ENCODE measurements at regions not wholly inside any gene's neighbourhood (a gene's known extent, or its start where the extent isn't known, plus 50 kb on each side); places are given as distances from the start of the nearest gene placed in this dataset.

GRCh38 chr4:60365176-60365575 is 835.0 kb upstream of the ADGRL3 start:
- H3K36me3 ChIP-seq (ENCODE audit: low read depth, missing control alignments) = no peaks in the 10 kb centered on the region
- intact Hi-C loops (cut with DNase I; ENCODE audit: low total_unique reads) = no loop called here
- H3K27me3 ChIP-seq = no peaks in the 10 kb centered on the region
- no peak overlapping the region for H3K27ac ChIP-seq
- H3K4me3 ChIP-seq = no peak overlapping the region
- no peaks in the 10 kb centered on the region for H3K9me3 ChIP-seq
- no peak for TF ChIP-seq POLR2A (IDR thresholded peaks at IDR 0.05)
- TF ChIP-seq CTCF (IDR thresholded peaks at IDR 0.05) = no peak
- no peak for DNase-seq
- no peaks in the 10 kb centered on the region for H3K4me1 ChIP-seq
- 66 to 73% methylated on average over 3 of the region's 3 CpGs for WGBS, 2 donors

- no peaks in the 10 kb centered on the region for H3K4me1 ChIP-seq
- intact Hi-C loops (cut with DNase I; ENCODE audit: low total_unique reads) = no loop called here
- no peak for DNase-seq
- no peak overlapping the region for H3K27ac ChIP-seq
- no peak for TF ChIP-seq POLR2A (IDR thresholded peaks at IDR 0.05)
- no peak for TF ChIP-seq CTCF (IDR thresholded peaks at IDR 0.05)
- H3K27me3 ChIP-seq = no peaks in the 10 kb centered on the region
- H3K9me3 ChIP-seq = no peaks in the 10 kb centered on the region
- 76 to 85% methylated on average over 2 of the region's 2 CpGs for WGBS, 2 donors
- no peak overlapping the region for H3K4me3 ChIP-seq
- H3K36me3 ChIP-seq (ENCODE audit: low read depth, missing control alignments) = no peaks in the 10 kb centered on the region
Measured at GRCh38 chr4:60366661-60367060, 833.5 kb upstream of the ADGRL3 start.

GRCh38 chr4:60368986-60369385 is 831.1 kb upstream of the ADGRL3 start:
- H3K36me3 ChIP-seq (ENCODE audit: low read depth, missing control alignments) = no peaks in the 10 kb centered on the region
- 90 to 95% methylated on average over 1 of the region's 1 CpG for WGBS, 2 donors
- no peak for TF ChIP-seq CTCF (IDR thresholded peaks at IDR 0.05)
- no peak for TF ChIP-seq POLR2A (IDR thresholded peaks at IDR 0.05)
- no peaks in the 10 kb centered on the region for H3K27me3 ChIP-seq
- no peak for DNase-seq
- no peak overlapping the region for H3K27ac ChIP-seq
- H3K9me3 ChIP-seq = no peaks in the 10 kb centered on the region
- H3K4me1 ChIP-seq = no peaks in the 10 kb centered on the region
- no peak overlapping the region for H3K4me3 ChIP-seq
- intact Hi-C loops (cut with DNase I; ENCODE audit: low total_unique reads) = no loop called here

- no peak for TF ChIP-seq CTCF (IDR thresholded peaks at IDR 0.05)
- no peak for TF ChIP-seq POLR2A (IDR thresholded peaks at IDR 0.05)
Measured at GRCh38 chr4:60378010-60378409, 822.1 kb upstream of the ADGRL3 start.

GRCh38 chr4:60384516-60384915 is 815.6 kb upstream of the ADGRL3 start:
- WGBS, 2 donors = 65 to 67% methylated on average over 2 of the region's 2 CpGs
- intact Hi-C loops (cut with DNase I; ENCODE audit: low total_unique reads) = no loop called here
- no peak for DNase-seq

More at GRCh38 chr4:60378010-60378409, 822.1 kb upstream of the ADGRL3 start:
- H3K4me3 ChIP-seq = no peak overlapping the region
- 67% methylated on average over 1 of the region's 1 CpG for WGBS, 2 donors
- H3K27me3 ChIP-seq = no peaks in the 10 kb centered on the region
- H3K9me3 ChIP-seq = no peaks in the 10 kb centered on the region
- H3K36me3 ChIP-seq (ENCODE audit: low read depth, missing control alignments) = no peaks in the 10 kb centered on the region
- DNase-seq = no peak
- no peak overlapping the region for H3K27ac ChIP-seq
- H3K4me1 ChIP-seq = no peaks in the 10 kb centered on the region
- intact Hi-C loops (cut with DNase I; ENCODE audit: low total_unique reads) = no loop called here

More at GRCh38 chr4:60384516-60384915, 815.6 kb upstream of the ADGRL3 start:
- Histone ChIP-seq H3K4me3 (no peak overlapping the region), H3K4me1 (no peaks in the 10 kb centered on the region), H3K27ac (no peak overlapping the region), H3K36me3 (ENCODE audit: low read depth, missing control alignments) (no peaks in the 10 kb centered on the region), H3K9me3 (no peaks in the 10 kb centered on the region), H3K27me3 (no peaks in the 10 kb centered on the region)
- no peak for TF ChIP-seq CTCF (IDR thresholded peaks at IDR 0.05)
- TF ChIP-seq POLR2A (IDR thresholded peaks at IDR 0.05) = no peak

All from testis (tissue), 2 donors.